A673 (cell line): ENCODE measurements at regions not wholly inside any gene's neighbourhood (a gene's known extent, or its start where the extent isn't known, plus 50 kb on each side); places are given as distances from the start of the nearest gene placed in this dataset.

Source experiments
- CTCF ChIP-seq: fragments of 300-800, 200-600 bp; sonication (generic); conservative IDR thresholded peaks from 2 replicates; pipeline ENCODE4 v1.5.1; 2017; ENCODE audit warnings: low read depth, mild to moderate bottlenecking, antibody characterized with exemption, low read length, moderate library complexity, mixed read lengths
- EZH2 ChIP-seq: fragments of 200-600 bp; sonication (generic); IDR thresholded peaks from 2 replicates; pipeline ENCODE4 v1.6.1; 2017; ENCODE audit warnings: borderline replicate concordance, low read depth, mild to moderate bottlenecking, mixed read lengths, antibody characterized with exemption, low read length; ENCODE audit not compliant: poor library complexity, severe bottlenecking

DNA sequence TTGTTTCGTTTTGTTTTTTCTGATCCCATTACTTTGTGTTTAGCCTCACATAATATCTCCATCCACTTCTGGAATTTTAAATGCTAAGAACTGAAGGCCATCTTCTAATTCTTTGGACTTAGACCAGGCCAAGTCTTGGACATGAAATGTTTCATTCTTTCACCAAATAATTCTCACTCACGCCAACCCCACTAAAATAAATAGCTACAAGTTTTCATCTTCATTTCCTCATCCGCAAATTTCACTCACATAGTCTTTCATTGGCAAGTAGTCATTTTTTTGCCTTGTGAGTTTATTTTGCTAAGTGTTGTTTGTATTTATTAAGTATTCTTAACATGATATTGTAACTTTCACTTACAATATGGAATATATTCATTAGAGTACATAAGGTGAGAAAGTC lies 1188.6 kb upstream of the SEMA6A start:
- TF ChIP-seq EZH2 (no peak), CTCF (no peak)
